Lung (tissue), 11 donors: ENCODE measurements at regions not wholly inside any gene's neighbourhood (a gene's known extent, or its start where the extent isn't known, plus 50 kb on each side); places are given as distances from the start of the nearest gene placed in this dataset.
"Not testable (repeated sequence)": the region's sequence is repeated elsewhere in the genome, so short reads cannot be mapped to it uniquely, and the experiment has no call there.

Experiments
- ATAC-seq: fragments of 200-7000 bp; cut with Tn5 transposase; one replicate; pipeline ENCODE4 v1.9.1; 2020; ENCODE audit warnings: moderate number of reproducible peaks; ENCODE audit not compliant: insufficient read depth, low FRiP score
- DNase-seq, 3 donors: peaks; one replicate each; pipeline ENCODE4 v3.0.0-alpha.2; 2013 to 2017
- H3K27ac ChIP-seq, 2 donors: one replicate each; pipeline ENCODE4 v1.5.1; 2013; ENCODE audit warnings: mild to moderate bottlenecking in 2 of 2, moderate library complexity in 2 of 2, control low read depth in 1 of 2, inconsistent platforms in 1 of 2, low read depth in 1 of 2, low read length in 1 of 2
- H3K27me3 ChIP-seq, 3 donors: one replicate each; pipeline ENCODE4 v1.5.1; 2013; ENCODE audit warnings: low read length in 2 of 3; ENCODE audit not compliant: control insufficient read depth in 3 of 3, insufficient read depth in 3 of 3
- H3K36me3 ChIP-seq, 4 donors: one replicate each; pipeline ENCODE4 v1.5.1; 2013; ENCODE audit warnings: low read length in 4 of 4, mild to moderate bottlenecking in 1 of 4, moderate library complexity in 1 of 4; ENCODE audit not compliant: control insufficient read depth in 4 of 4, insufficient read depth in 4 of 4
- H3K4me1 ChIP-seq, 5 donors: one replicate each; pipeline ENCODE4 v1.5.1; 2013; ENCODE audit warnings: low read length in 5 of 5, mild to moderate bottlenecking in 2 of 5, moderate library complexity in 1 of 5; ENCODE audit not compliant: control insufficient read depth in 5 of 5, insufficient read depth in 5 of 5
- H3K4me3 ChIP-seq: one replicate; pipeline ENCODE4 v1.5.1; 2013; ENCODE audit warnings: mild to moderate bottlenecking, control low read depth, moderate library complexity
- H3K9ac ChIP-seq, 2 donors: one replicate each; pipeline ENCODE4 v1.5.1; 2013; ENCODE audit warnings: low read length in 2 of 2, control low read depth in 1 of 2; ENCODE audit not compliant: insufficient read depth in 1 of 2
- H3K9me3 ChIP-seq, 4 donors: one replicate each; pipeline ENCODE4 v1.5.1; 2013; ENCODE audit warnings: low read length in 3 of 4, mild to moderate bottlenecking in 1 of 4, moderate library complexity in 1 of 4; ENCODE audit not compliant: control insufficient read depth in 4 of 4, insufficient read depth in 3 of 4
- WGBS, 2 donors: extraction: QIAGEN DNeasy Blood & Tissue Kit; methylation state at CpG; one replicate each; pipeline ENCODE4 v1.1.7; 2013; 5-methylcytosine and 5-hydroxymethylcytosine counted together
- TF ChIP-seq, protein P1 (sequence below): IDR thresholded peaks from 2 replicates; pipeline ENCODE4 v1.5.1; 2012; ENCODE audit warnings: mild to moderate bottlenecking; ENCODE audit errors: control extremely low read depth, extremely low read depth
- donor health status: control.
- donor health status: control.
- donor health status: Bipolar disorder and iron deficiency.
- donor health status: healthy.
- donor health status: DM: yes; HTN: yes; CAD: no.

DNA sequence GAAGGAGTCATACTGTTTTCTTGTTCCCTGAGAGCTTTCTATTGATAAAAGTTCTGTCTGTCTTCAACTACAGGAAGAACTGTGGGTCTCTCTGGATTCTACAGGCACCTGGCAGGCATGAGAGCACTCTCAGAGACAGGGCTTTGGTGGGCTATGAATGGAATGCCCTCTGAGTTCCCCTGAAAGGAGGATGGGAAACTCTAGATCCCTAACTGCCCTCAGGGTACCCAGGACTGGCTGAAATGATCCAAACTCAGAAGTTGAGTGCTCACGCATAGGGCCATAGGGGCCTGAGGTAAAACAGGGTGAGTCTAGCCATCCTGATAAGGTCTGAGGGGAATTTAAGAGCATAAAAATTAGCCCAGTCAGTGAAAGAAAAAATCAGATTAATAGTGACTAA is 59.0 kb upstream of the SCRG1 start:
- Histone ChIP-seq H3K9me3 (no peaks in the 10 kb centered on the region), H3K4me1 (no peaks in the 10 kb centered on the region), H3K27me3 (no peaks in the 10 kb centered on the region), H3K27ac (no peak overlapping the region), H3K4me3 (no peak overlapping the region), H3K9ac (no peak overlapping the region), H3K36me3 (no peaks in the 10 kb centered on the region)
- no peak for DNase-seq
- no peak for ATAC-seq
- TF ChIP-seq, protein P1, sequence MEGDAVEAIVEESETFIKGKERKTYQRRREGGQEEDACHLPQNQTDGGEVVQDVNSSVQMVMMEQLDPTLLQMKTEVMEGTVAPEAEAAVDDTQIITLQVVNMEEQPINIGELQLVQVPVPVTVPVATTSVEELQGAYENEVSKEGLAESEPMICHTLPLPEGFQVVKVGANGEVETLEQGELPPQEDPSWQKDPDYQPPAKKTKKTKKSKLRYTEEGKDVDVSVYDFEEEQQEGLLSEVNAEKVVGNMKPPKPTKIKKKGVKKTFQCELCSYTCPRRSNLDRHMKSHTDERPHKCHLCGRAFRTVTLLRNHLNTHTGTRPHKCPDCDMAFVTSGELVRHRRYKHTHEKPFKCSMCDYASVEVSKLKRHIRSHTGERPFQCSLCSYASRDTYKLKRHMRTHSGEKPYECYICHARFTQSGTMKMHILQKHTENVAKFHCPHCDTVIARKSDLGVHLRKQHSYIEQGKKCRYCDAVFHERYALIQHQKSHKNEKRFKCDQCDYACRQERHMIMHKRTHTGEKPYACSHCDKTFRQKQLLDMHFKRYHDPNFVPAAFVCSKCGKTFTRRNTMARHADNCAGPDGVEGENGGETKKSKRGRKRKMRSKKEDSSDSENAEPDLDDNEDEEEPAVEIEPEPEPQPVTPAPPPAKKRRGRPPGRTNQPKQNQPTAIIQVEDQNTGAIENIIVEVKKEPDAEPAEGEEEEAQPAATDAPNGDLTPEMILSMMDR = no peak
- WGBS, 2 donors = 95 to 99% methylated on average over 1 of the region's 1 CpG

DNA sequence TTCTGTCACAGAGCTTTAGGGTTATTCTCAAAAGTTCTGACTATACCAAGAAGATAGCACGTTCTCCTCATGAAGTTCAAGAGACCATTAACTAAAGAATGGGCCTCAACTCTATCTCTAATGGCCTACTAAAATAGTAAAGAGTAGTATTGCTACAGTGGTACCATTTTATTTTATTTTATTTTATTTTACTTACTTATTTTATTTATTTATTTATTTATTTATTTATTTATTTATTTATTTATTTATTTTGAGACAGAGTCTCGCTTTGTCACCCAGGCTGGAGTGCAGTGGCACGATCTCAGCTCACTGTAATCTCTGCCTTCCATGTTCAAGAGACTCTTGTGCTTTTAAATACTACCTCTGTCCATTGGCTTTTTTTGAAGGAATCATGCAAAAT is 52.5 kb upstream of the SCRG1 start:
- H3K4me1 ChIP-seq = peaks cover 0 to 10% (median 0%) of the 10 kb centered on the region in 5 donors
- not testable (repeated sequence) for H3K27ac ChIP-seq, H3K4me3 ChIP-seq, ATAC-seq, H3K36me3 ChIP-seq, DNase-seq, H3K9me3 ChIP-seq, H3K27me3 ChIP-seq, H3K9ac ChIP-seq
- 91 to 95% methylated on average over 3 of the region's 3 CpGs for WGBS, 2 donors

DNA sequence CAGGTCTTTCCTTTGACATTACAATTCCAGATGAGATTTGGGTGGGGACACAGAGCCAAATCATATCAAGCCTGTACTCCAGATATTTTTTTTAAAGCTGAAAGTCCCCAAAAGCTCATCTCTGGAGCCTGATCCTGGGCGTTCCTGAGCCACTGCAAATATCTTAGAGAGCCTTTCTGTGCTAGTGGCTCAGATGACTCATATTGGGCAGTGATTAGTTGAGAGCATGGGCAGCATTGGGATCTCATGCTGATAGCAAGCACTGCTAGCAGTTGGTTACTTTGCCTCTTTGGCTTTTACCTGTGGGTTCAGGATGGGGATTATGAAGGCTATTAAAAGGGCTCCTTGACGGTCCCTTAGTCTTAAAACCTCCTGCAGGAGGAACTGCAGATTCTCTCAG is 51.4 kb upstream of the SCRG1 start:
- Histone ChIP-seq H3K27me3 (no peaks in the 10 kb centered on the region), H3K36me3 (no peaks in the 10 kb centered on the region), H3K27ac (no peak overlapping the region), H3K9me3 (no peaks in the 10 kb centered on the region), H3K9ac (no peak overlapping the region), H3K4me1 (peaks cover 0 to 10% (median 0%) of the 10 kb centered on the region in 5 donors), H3K4me3 (no peak overlapping the region)
- WGBS, 2 donors = 70 to 95% methylated on average over 2 of the region's 2 CpGs
- TF ChIP-seq, protein P1 = no peak
- DNase-seq (no peak), ATAC-seq (no peak)

DNA sequence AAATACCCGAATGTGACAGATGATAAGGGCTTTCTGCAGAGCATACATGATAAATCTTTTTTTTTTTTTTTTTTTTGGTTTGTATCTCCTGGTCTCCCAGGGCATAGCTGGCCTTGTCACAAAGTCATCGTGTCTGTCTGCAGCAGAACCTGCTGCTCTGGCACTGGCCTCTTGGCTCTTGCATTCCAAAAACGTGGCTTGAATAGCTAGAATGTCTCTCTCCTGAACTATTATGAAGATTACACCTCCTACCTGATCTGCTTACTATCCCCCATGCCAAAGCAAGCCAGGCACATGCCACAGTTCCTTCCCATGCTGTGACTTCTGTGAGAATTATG is 50.4 kb upstream of the SCRG1 start:
- WGBS, 2 donors = 60 to 73% methylated on average over 3 of the region's 3 CpGs

More for the DNA sequence above, 50.4 kb upstream of the SCRG1 start:
- no peak overlapping the region for H3K4me3 ChIP-seq
- no peaks in the 10 kb centered on the region for H3K36me3 ChIP-seq
- peaks cover 0 to 10% (median 0%) of the 10 kb centered on the region in 5 donors for H3K4me1 ChIP-seq
- H3K27ac ChIP-seq = peak overlapping the region in 1 of 2 donors; percentile 41
- ATAC-seq (no peak), DNase-seq (no peak)
- no peak overlapping the region for H3K9ac ChIP-seq
- no peaks in the 10 kb centered on the region for H3K27me3 ChIP-seq
- no peaks in the 10 kb centered on the region for H3K9me3 ChIP-seq
- TF ChIP-seq, protein P1 = no peak
